GM19372 (cell line): ENCODE measurements at regions not wholly inside any gene's neighbourhood (a gene's known extent, or its start where the extent isn't known, plus 50 kb on each side); places are given as distances from the start of the nearest gene placed in this dataset.

Source experiments
- ATAC-seq: cut with Tn5 transposase; IDR thresholded peaks from one replicate; pipeline ENCODE4 v1.9.1; 2021; ENCODE audit warnings: mild to moderate bottlenecking, low read depth, moderate library complexity; ENCODE audit not compliant: unreplicated experiment

GRCh38 chr12:105906561-105906960 is 232.2 kb downstream of the NUAK1 start:
- ATAC-seq, result no peak

- ATAC-seq, result no peak
Measured at GRCh38 chr12:105907982-105908381, 230.8 kb downstream of the NUAK1 start.

- no peak for ATAC-seq
Measured at GRCh38 chr12:105910030-105910429, 228.7 kb downstream of the NUAK1 start.

GRCh38 chr12:105911966-105912365 is 226.8 kb downstream of the NUAK1 start:
- ATAC-seq, result no peak

- ATAC-seq, result no peak
Measured at GRCh38 chr12:105912882-105913678, 225.7 kb downstream of the NUAK1 start.

- ATAC-seq, result no peak
Measured at GRCh38 chr12:105915997-105916759, 222.6 kb downstream of the NUAK1 start.

- no peak for ATAC-seq
Measured at GRCh38 chr12:105916760-105917039, 222.1 kb downstream of the NUAK1 start.

GRCh38 chr12:105920161-105920684 is 218.5 kb downstream of the NUAK1 start:
- no peak for ATAC-seq

- no peak for ATAC-seq
Measured at GRCh38 chr12:105921055-105921454, 217.7 kb downstream of the NUAK1 start.

- ATAC-seq, result no peak
Measured at GRCh38 chr12:105921872-105922669, 216.7 kb downstream of the NUAK1 start.

- no peak for ATAC-seq
Measured at GRCh38 chr12:105922670-105923102, 216.1 kb downstream of the NUAK1 start.

GRCh38 chr12:105924526-105925208 is 214.1 kb downstream of the NUAK1 start:
- ATAC-seq, result no peak

GRCh38 chr12:105927564-105927963 is 211.2 kb downstream of the NUAK1 start:
- no peak for ATAC-seq

GRCh38 chr12:105928436-105928835 is 210.3 kb downstream of the NUAK1 start:
- ATAC-seq, result no peak

- ATAC-seq, result no peak
Measured at GRCh38 chr12:105929192-105929591, 209.6 kb downstream of the NUAK1 start.

- ATAC-seq, result no peak
Measured at GRCh38 chr12:105930557-105931503, 207.9 kb downstream of the NUAK1 start.

- ATAC-seq, result no peak
Measured at GRCh38 chr12:105931762-105932570, 206.8 kb downstream of the NUAK1 start.
